Activated T-cell treated with anti-CD3 and anti-CD28 coated beads, Interleukin-2, amount 50 U/mL, for 1 hour (primary cell): ENCODE measurements at regions not wholly inside any gene's neighbourhood (a gene's known extent, or its start where the extent isn't known, plus 50 kb on each side); places are given as distances from the start of the nearest gene placed in this dataset.
A peak's percentile ranks its signal among the peaks of the same experiment; 100 is the strongest.
"Not testable (repeated sequence)": the region's sequence is repeated elsewhere in the genome, so short reads cannot be mapped to it uniquely, and the experiment has no call there.

ENCODE experiments used
- DNase-seq: peaks from one replicate; pipeline ENCODE4 v3.0.0-alpha.2; 2020

DNA sequence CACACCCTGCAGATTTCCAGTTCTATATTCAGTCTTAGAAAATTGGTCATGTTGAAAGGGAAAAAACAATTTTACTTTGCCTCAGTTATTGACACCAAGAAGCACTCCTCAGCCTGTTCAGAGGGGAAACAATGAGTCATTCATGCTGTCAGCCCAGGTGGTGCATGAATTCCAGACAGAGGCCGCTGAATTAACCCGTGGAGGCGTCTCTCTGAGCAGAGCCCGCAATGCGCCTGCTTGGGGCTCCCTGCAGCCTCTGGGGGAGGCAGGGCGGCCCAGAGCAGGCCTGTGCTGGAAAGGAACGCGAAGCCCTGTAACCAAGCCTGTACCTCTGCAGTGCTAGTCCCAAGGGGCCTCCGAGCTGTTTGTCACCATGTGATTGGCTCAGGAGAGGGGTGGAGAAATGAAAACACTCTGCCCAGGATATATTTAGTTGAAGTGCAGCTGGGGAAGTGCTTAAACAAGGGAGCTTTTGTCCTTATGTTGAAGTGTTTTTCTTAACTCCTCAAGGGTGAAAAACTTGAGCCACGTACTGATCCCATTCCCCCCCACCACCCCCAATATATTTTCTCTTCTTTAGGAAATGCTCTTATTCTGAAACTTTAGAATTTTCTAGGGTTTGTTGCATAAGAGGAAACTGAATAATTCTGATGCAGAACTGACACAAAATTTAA, 68.3 kb upstream of the CHD2 start:
- peak; percentile 87 for DNase-seq

DNA sequence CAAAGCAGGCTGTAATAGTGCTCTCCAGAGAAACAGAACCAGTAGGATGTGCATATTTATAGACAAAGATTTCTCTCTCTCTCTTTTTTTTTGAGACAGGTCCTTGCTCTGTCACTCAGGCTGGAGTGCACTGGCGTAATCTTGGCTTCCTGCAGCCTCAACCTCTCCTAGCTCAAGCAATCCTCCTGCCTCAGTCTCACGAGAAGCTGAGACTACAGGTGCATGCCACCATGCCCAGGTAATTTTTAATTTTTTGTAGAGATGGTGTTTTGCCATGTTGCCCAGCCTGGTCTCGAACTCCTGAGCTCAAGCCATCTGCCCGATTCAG, 67.1 kb upstream of the CHD2 start:
- no peak for DNase-seq

DNA sequence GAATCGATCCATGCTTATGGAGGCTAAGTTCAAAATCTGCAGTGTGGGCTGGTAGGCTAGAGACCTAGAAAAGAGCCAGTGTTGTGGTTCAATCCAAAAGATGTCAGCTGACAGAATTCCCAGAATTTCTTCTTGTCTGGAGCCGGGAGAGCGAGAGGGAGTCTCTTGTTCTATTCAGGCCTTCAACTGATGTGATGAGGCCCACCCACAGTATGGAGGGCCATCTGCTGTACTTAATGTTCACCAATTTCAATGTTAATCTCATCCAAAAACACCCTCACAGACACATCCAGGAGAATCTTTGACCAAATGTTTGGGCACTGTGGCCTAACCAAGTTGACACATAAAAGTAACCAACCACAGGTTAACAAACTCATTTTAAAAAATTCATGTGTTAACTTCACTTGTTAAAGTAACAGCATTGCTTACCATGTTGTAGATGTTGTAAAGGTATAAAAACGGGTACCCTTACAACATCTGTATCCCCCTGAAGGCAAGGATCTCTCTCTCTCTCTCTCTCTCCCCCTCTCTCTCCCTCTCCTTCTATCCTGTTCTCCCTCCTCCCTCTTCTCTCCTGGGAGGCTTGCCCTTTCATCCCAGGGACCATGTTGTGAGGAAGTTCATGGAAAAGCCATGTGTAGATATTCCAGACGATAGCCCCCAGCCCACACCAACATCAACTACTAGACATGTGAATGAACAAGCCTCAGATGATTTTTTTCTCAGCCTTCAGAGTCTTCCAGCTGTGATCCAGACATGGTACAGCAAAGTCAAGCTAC, 66.4 kb upstream of the CHD2 start:
- DNase-seq = no peak

DNA sequence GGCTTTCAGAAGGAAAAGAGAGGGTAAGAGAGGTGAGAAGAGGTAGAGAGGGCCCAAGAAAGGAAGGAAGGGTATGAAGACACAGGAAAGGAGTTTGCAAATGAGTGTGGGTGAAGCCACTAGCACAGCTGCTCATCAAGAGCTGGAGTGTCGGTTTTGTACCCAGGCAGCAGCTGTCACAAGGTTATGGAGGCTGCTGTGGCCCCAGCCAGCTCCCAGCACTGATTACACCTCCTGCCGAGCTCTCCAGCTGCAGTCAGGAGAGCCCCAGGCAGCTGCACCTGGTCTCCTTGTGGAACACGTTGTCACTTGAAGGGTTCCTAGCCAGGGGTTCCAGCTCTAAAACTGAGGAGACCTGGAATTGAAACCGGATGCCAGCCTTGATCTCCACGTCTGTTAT, 60.4 kb upstream of the CHD2 start:
- no peak for DNase-seq

DNA sequence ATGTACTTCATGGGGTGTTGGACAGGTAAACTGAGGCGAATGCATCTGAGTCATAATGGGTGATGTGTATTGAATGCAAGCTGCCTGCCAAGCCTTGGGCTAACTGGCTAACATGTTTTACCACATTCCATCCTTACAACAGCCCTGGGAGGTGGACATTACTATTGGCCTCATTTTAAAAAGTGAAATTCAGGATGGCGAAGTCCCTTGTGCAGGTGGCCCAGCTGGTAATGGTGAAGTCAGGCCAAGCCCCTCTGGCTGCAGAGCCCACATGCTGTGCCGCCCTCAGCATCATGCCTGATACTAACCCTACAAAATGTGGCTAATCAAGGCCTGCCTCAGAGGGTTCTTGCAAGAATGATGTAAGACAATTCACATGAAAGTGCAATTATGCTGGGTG, 60.0 kb upstream of the CHD2 start:
- no peak for DNase-seq

DNA sequence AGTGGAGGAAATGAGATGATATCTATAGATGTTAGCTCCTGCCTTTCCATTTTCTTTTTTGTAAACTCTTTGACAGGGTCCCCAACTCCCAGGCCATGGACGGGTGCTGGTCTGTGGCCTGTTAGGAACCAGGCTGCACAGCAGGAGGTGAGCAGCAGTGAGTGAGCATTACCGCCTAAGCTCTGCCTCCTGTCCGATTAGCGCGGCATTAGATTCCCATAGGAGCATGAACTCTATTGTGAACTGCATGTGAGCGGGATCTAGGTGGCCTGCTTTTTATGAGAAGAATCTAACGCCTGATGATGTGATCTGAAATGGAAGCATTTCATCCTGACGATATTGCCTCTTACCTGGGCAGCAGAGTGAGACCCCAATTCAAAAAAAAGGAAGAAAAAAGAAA, 56.8 kb upstream of the CHD2 start:
- no peak for DNase-seq

DNA sequence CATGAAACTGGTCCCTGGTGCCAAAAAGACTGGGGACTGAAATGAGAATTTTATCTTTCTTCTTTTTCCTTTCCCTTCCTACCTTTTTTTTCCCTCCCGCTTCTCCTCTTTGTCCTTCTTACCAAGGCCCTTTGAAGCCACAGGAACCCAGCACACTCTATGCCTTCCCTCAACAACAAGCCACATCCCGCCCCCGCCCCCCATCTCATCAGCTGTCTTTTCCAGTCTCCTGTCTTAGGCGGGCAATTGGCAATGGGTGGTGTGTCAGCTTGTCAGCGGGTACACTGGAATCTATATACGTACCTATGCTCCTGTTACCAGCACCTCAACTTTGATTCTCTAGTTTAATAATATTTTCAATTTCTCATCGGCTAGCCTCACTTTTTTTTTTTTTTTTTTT, 56.3 kb upstream of the CHD2 start:
- DNase-seq = no peak

DNA sequence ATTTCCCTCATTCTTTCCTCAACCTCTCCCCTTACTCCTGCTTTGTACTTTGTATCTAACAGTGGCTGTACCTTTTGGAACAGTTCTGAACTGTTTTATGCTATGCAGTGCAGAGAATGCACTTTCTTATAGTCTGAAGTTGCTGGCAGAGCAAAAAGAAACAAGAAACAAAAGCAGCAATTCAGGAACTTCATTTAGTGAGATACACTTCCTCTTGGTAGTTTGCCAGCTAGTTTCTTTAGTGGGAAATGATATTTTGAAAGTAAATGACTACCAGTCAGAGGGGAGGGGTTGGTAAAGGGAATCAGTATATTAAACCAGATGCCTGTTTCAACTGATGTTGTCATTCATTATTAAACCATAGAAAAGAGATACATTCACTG, 55.0 kb upstream of the CHD2 start:
- no peak for DNase-seq

DNA sequence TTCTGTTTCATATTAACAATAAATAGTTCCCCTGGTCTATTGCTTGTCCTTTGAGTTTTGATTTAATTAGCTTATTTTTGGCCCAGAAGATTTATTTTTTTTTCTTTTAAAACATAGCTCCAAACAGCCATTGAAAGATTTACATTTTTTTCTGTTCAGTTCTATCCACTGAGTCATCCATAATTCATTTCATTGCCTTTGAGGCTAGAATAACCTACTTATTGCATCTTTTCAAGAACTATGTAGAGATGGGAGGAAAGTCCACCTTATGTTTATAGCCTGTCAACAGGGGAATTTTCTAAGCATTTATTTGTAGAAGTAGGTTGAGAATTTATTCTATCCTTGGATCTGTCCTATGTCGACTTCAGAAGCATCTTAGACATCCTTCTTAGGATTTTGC, 53.4 kb upstream of the CHD2 start:
- no peak for DNase-seq

DNA sequence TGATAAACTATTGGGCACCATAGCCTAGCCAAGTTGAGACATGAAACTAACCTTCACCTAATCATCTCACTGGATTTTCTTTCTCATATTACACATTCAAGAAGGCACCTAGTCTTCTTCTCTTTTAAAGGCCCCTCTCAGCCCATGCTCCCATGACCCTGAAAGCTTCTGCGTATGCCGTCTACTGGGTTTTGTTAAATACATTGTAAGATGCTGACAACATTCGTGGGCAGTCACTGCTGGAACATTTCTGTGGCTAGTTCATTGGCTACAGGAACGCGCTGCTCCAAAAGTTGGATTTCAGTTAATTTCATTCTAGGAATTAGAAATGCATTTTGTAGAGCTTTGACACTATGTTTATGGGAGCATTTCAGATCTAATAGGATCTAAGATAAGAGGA, 52.3 kb upstream of the CHD2 start:
- no peak for DNase-seq

DNA sequence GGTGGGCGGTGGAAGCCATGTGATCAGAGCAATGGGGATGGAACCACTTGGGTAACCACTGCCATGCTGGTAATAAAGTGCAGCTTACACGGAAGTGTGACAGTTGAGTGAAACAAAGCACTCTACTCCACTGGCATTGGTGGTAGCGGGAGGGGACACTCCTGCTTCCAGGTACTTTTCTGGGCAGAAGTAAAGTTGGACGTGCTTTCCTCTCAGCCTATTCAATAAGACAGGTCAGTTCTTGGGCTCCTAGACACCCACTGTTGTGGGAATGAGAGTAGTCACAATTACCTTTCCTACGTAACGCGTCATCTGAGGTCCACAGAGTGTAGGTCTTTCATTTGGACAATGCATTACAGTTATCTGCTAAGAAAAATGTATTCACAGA, 51.7 kb upstream of the CHD2 start:
- no peak for DNase-seq

DNA sequence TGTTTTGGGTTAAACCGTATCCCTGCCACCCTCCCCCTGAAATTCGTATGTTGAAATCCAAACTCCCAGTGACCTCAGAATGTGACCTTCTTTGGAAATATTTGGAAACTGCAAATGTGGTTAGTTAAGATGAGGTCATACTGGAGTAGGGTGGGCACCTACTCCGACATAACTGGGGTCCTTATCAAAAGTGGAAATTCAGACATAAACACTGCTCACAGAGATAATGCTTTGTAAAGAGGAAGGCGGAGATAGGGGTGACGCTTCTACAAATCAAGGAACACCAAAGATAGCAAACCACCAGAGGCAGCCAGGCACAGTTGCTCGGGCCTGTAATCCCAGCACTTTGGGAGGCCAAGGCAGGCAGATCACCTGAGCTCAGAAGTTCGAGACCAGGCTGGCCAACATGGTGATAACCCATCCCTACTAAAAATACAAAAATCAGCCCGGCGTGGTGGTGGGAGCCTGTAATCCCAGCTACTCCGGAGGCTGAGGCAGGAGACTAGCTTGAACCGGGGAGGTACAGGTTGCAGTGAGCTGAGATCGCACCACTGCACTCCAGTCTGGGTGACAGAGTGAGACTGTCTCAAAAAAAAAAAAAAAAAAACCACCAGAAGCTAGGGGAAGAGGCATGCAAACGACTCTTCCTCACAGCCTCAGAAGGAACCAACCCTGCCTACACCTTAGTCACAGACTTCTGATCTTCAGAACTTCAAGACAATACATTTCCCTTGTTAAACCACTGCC, 51.1 kb upstream of the CHD2 start:
- DNase-seq = peak; percentile 52

DNA sequence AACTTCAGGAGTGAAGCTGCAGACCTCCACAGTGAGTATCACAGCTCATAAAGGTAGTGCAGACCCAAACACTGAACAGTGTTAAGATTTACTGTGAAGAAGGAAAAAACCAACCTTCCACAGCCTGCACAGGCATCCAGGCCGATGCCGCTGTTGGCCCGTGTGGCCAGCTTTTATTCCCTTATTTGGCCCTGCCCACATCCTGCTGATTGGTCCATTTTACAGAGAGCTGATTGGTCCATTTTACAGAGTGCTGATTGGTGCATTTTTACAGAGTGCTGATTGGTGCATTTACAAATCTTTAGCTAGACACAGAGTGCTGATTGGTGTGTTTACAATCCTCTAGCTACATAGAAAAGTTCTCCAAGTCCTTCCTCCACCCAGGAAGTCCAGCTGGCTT, 49.9 kb upstream of the CHD2 start:
- not testable (repeated sequence) for DNase-seq
